Fibroblast of skin of right quadriceps (primary cell): ENCODE measurements at regions not wholly inside any gene's neighbourhood (a gene's known extent, or its start where the extent isn't known, plus 50 kb on each side); places are given as distances from the start of the nearest gene placed in this dataset.
"Not testable (repeated sequence)": the region's sequence is repeated elsewhere in the genome, so short reads cannot be mapped to it uniquely, and the experiment has no call there.

Experiments
- DNase-seq: peaks from one replicate; pipeline ENCODE4 v3.0.0-alpha.2; 2013

GRCh38 chr2:120638450-120638849 lies 97.2 kb upstream of the GLI2 start:
- DNase-seq: no peak

- DNase-seq: peak; percentile 25
Observed at GRCh38 chr2:120641366-120641771, 94.3 kb upstream of the GLI2 start.

- DNase-seq: no peak
Observed at GRCh38 chr2:120642646-120643045, 93.0 kb upstream of the GLI2 start.

- DNase-seq: no peak
Observed at GRCh38 chr2:120646994-120647393, 88.7 kb upstream of the GLI2 start.

- DNase-seq: peak; percentile 91
Observed at GRCh38 chr2:120647487-120647886, 88.2 kb upstream of the GLI2 start.

- DNase-seq: not testable (repeated sequence)
Observed at GRCh38 chr2:120649381-120649780, 86.3 kb upstream of the GLI2 start.

GRCh38 chr2:120650022-120650644 lies 85.5 kb upstream of the GLI2 start:
- DNase-seq: no peak

GRCh38 chr2:120651818-120652217 lies 83.8 kb upstream of the GLI2 start:
- DNase-seq: no peak

GRCh38 chr2:120653046-120653445 lies 82.6 kb upstream of the GLI2 start:
- DNase-seq: peak; percentile 74

- no peak for DNase-seq
Observed at GRCh38 chr2:120653871-120654270, 81.8 kb upstream of the GLI2 start.

- no peak for DNase-seq
Observed at GRCh38 chr2:120654381-120655134, 81.1 kb upstream of the GLI2 start.

GRCh38 chr2:120656273-120656950 lies 79.3 kb upstream of the GLI2 start:
- DNase-seq: no peak

GRCh38 chr2:120658042-120658769 lies 77.5 kb upstream of the GLI2 start:
- no peak for DNase-seq

GRCh38 chr2:120658770-120659158 lies 76.9 kb upstream of the GLI2 start:
- DNase-seq: no peak

- DNase-seq: no peak
Observed at GRCh38 chr2:120659275-120659977, 76.2 kb upstream of the GLI2 start.

- no peak for DNase-seq
Observed at GRCh38 chr2:120660056-120660694, 75.5 kb upstream of the GLI2 start.

- no peak for DNase-seq
Observed at GRCh38 chr2:120660771-120661459, 74.8 kb upstream of the GLI2 start.

GRCh38 chr2:120661551-120661950 lies 74.1 kb upstream of the GLI2 start:
- peak; percentile 39 for DNase-seq

- no peak for DNase-seq
Observed at GRCh38 chr2:120662046-120662445, 73.6 kb upstream of the GLI2 start.

- no peak for DNase-seq
Observed at GRCh38 chr2:120662746-120663145, 72.9 kb upstream of the GLI2 start.

GRCh38 chr2:120666433-120666832 lies 69.2 kb upstream of the GLI2 start:
- no peak for DNase-seq

GRCh38 chr2:120667981-120668380 lies 67.7 kb upstream of the GLI2 start:
- no peak for DNase-seq
